ENCODE measurements at regions not wholly inside any gene's neighbourhood (a gene's known extent, or its start where the extent isn't known, plus 50 kb on each side); places are given as distances from the start of the nearest gene placed in this dataset.
"Not testable (repeated sequence)": the region's sequence is repeated elsewhere in the genome, so short reads cannot be mapped to it uniquely, and the experiment has no call there.

DNA sequence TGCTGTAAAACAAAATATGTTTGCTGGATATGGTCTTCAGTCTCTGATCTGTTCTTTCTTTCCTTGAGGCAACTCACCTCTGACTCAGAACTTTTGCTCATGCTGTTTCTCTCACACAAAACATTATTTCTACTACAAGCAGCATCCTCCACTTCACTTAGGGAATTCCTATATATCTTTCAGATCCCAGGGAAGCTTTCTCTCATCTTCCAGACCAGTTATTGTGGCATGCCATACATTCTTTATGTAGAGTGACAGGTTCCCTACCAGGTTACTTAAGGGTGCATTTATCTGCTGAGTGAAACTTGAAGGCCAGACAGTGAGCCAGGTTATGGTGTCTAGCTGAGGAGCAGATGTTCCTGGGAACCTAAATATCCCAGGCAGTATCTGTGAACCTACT, 1226.0 kb downstream of the CDH8 start:
- no peak for DNase-seq

DNA sequence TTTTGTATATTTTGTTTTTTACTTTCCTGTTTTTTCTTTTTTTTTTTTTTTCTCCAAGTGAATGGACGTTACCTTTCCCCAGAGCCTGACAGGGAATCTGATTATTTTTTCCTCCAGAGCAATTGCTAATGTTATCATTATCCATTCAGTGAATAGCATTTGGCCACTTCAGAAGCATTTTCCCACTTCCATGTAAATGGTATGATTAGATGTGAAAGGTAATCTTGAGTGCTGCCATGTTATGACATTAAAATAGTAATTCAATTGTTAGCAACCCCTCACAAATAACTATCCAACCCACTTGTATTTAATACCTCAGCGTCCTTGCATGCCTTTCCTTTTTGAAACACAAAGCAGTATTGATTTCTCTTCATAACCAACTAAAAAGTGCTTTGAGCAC, 1243.8 kb downstream of the CDH8 start:
- DNase-seq: no peak

DNA sequence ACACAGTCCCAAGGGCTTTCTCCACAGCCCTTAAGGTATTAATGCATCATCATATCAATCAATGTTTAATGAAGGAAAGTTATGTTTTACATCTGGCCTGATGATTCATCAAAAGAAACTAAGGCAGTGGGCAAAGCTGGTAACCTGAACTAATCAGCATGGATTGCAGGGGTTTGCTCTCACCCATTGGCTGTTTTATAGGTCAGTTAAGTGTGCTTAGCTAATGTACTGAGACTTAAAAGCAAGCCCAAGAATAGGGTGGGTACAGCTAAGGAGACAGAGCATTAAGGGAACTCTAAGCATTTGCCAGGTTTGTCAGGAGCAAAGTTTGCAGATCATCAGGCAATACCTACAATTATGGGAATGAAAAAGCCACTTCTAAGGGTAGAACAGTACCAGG, 1247.6 kb downstream of the CDH8 start:
- no peak for DNase-seq

DNA sequence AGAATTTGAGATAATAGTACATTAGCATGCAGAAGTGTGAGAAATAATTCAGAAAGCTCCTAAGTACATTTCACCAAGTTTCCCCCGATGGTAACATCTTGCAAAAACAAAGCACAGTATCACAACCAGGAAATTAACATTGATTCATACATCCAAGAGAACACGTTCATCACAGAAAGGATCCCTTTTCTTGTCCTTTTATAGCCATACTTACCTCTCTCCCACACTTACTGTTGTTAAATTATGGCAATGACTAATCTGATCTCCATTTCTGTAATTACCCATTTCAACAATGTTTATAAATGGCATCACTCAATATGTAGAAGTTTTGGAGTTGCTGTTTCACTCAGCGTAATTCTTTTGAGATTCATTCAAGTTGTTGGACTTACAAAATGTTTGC, 1260.0 kb downstream of the CDH8 start:
- DNase-seq: no peak

DNA sequence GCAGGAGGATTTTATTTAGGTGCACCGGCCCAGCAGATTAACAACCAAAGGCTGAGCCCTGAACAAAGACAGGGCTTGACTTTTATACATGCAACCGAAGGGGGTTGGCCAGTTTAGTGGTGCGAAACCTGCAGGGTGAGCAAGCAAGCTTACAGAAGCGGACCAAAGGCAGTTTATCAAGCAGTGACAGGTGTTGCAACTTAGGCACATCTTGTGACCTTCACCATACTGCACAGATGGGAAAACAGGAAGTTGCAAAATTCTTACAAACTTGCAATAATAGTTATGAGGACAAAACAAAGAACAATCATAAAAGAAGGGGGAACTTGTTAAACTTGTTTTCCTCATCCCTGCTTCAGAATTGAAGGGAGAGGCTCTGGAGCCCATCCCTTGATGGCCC, 1265.1 kb downstream of the CDH8 start:
- no peak for DNase-seq

DNA sequence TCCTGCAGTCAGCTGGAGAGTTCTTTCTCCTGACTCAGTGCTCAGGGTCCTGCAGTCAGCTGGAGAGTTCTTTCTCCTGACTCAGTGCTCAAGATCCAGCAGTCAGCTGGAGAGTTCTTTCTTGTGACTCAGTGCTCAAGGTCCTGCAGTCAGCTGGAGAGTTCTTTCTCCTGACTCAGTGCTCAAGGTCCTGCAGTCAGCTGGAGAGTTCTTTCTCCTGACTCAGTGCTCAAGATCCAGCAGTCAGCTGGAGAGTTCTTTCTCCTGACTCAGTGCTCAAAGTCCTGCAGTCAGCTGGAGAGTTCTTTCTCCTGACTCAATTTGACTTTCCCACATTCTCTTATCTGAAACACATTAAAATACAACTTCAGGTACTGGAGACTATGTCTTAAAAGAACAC, 1265.9 kb downstream of the CDH8 start:
- not testable (repeated sequence) for DNase-seq

DNA sequence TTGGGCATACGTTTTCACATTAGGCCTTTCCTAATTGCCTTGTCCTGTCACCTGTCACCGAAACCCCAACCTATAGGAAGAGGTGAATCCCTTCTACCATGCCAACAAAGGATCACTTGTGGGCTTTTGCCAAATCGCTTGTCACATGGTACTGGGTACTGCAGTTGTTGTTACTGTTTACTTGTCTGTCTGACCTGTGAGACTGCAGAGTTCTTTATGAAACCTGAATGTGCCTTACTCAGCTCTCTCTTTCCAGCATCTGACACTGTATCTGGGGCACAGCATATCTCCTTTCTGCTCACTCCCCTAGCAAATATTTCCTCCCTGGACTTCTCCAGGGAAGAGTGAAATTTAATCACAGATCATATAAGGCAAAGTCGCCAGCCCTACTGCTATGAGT, 1272.4 kb downstream of the CDH8 start:
- DNase-seq: no peak

- DNase-seq: no peak
Measured at GRCh38 chr16:60755907-60756306, 1280.3 kb downstream of the CDH8 start.

GRCh38 chr16:60748366-60748765, 1287.9 kb downstream of the CDH8 start:
- DNase-seq: no peak

GRCh38 chr16:60744198-60744597, 1292.0 kb downstream of the CDH8 start:
- DNase-seq: no peak

DNA sequence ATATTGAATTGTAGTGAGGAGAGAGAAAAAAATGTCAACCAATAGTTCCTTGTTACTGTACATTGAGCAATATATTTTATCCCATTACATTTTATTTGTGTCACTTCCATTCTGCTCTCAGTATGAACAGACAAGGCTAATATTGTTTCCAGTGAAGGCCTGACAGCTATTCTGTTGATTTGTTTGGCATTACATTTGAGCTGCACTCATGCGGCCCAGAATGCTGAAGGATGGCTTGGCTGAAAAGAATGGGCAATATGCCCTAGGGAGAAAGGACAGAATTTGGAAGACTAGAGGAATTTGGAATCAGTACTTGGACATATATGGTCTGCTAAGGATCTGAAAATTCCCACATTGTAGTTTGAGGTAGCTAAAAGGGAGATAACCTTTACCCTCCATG, 1294.4 kb downstream of the CDH8 start:
- DNase-seq: no peak

- DNase-seq: no peak
Measured at GRCh38 chr16:60739737-60740683, 1296.2 kb downstream of the CDH8 start.

DNA sequence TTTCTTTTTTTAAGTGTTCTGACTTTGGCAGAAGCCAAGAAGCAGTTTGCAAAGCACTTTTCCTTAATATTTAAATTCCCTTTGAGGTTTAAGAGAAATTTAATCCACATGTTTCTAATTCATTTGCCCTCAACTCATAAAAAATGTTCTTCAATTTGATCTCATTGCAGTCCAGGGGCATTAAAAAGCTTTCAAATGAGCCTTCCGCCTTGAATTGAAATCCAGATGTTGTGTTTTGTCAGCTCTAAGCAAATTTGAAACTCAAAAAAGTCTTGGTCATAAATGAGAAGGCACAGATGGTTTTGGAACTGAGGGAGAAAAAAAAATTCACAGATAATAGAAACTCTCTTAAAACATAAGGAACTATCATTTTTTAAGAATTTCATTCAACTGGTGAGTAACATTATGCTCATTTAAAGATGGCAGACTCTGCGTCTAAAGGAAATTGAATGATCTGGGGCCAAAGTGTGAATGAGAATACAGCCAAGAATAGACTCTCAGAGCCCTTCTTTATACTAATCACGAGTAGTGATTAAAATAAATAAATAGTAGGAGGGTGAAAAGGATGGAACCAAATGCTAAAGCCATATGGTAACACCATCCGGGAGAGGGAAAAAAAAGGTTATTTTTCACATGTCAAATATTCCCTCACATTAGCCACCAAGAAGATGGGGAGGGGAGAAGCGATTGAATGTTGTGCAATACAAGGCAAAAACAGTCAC, 1304.7 kb downstream of the CDH8 start:
- DNase-seq: peak; percentile 78 to 84

DNA sequence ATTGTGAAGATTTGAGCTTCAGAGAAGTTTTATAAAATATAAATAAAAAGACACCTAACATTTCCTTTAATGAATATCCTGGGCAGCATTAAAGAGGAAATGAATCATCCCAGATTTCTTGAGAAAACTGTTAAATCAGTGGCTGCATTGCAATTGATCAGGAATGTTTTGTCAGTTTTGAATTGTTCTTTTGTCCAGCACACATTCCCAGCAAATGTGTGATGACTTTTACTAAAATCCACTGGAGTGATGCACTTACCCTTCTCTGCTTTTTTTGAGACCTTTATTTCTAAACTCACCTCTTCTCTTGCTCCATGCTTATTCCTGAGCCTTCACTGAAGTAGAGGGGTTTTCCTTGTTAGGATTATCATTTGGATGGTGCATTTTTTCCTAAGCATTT, 1307.2 kb downstream of the CDH8 start:
- no peak for DNase-seq

- DNase-seq: peak; percentile 77 to 85
Measured at GRCh38 chr16:60727851-60728250, 1308.4 kb downstream of the CDH8 start.

DNA sequence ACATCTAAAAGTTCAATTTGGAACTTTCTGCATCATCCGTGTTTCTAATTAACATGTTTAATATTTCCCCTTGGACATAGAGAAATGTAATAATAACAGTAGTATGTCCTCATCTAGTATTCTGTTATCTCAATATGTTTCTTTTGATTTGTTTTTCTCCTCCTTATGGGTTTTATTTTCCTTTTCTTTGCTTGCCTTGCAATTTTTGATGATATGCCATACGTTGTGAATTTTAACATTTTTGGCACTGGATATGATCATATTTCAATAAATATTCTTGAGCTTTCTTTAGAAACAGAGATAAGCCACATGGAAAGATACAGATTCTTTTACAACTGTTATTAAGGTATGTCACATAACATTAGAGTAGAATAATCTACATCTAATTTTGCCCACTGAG, 1316.2 kb downstream of the CDH8 start:
- no peak for DNase-seq

DNA sequence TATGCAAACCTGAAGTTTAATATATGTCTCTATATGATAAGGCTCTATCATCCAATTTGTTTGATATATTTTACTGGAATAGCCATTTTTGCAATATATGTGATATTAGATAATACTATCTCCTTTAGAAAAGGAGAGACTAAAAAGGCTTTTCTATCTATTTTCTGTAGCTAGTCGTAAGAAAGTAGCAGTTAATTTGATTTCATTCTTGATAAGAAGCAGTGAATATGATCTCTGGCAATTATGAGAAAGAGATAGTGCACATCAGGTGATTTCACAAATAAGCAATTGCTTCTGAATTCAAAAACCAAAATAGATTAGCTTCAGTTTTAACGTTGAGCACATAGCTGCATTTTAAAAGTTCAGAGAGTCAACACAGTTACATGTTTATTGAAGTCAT, 1318.4 kb downstream of the CDH8 start:
- no peak for DNase-seq

- DNase-seq: no peak
Measured at GRCh38 chr16:60712144-60712543, 1324.1 kb downstream of the CDH8 start.

- no peak for DNase-seq
Measured at GRCh38 chr16:60704726-60705125, 1331.5 kb downstream of the CDH8 start.

GRCh38 chr16:60703096-60703495, 1333.1 kb downstream of the CDH8 start:
- peak in 1 of 2 donors; percentile 21 for DNase-seq

- no peak for DNase-seq
Measured at GRCh38 chr16:60686824-60687223, 1349.4 kb downstream of the CDH8 start.

DNA sequence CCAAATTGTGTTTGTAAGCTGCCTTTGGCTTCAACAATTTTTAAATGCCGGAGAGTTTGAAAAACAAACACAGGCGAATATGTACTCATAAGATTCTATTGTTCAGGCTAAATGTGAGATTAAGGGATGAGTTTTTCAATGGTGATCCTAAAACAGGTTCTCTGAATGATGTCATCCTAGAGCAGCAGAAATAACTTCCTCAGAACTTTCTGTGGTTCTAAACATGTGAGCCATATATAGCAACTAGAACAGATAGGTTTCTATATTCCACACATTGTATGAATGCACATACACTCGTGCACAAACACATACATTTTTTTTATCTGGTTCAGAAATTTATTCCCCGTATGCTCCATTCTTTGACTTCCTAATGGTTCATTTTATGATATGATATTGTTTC, 1352.2 kb downstream of the CDH8 start:
- DNase-seq: no peak

DNA sequence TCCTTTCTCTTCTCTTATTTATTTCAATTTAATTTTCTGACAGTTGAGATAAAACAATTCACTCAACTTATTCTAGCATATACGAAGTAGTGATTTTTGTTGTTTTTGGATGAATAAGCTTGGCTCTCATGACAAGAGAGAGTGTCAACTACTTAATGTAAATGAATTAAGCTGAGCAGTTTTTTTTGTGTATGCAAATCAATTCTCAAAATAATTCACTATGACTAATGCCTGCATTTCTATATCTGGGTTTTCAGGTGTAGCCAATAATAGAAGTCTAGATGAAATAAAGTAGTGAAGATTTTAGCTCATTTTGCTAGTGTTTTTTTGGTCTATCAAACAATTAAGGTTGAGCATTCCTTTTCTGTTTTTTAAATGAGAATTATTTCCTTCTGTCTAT, 1354.0 kb downstream of the CDH8 start:
- no peak for DNase-seq
